BE2C (cell line): ENCODE measurements at regions not wholly inside any gene's neighbourhood (a gene's known extent, or its start where the extent isn't known, plus 50 kb on each side); places are given as distances from the start of the nearest gene placed in this dataset.

Experiments
- DNase-seq: peaks from one replicate; pipeline ENCODE4 v3.0.0-alpha.2; 2020
- H3K27me3 ChIP-seq: fragments of 250-450 bp; sonication (Bioruptor Pico); 2 replicates; pipeline ENCODE4 v1.5.1; 2020; ENCODE audit warnings: mild to moderate bottlenecking
- H3K36me3 ChIP-seq: fragments of 250-450 bp; sonication (Bioruptor Pico); 2 replicates; pipeline ENCODE4 v1.5.1; 2020; ENCODE audit warnings: mild to moderate bottlenecking
- H3K4me1 ChIP-seq: fragments of 250-450 bp; sonication (Bioruptor Pico); 2 replicates; pipeline ENCODE4 v1.5.1; 2020
- H3K4me3 ChIP-seq: 2 replicates; pipeline ENCODE4 v1.5.1; 2011; ENCODE audit warnings: low read depth, low read length
- H3K9me3 ChIP-seq: fragments of 250-450 bp; sonication (Bioruptor Pico); 2 replicates; pipeline ENCODE4 v1.5.1; 2020
- CTCF ChIP-seq: IDR thresholded peaks from 2 replicates; pipeline ENCODE4 v1.5.1; 2012; ENCODE audit warnings: mild to moderate bottlenecking, low read depth, low read length

GRCh38 chr11:128222245-128222884 lies 365.0 kb downstream of the ETS1 start:
- Histone ChIP-seq H3K27me3 (no peaks in the 10 kb centered on the region), H3K4me3 (no peak overlapping the region), H3K9me3 (no peaks in the 10 kb centered on the region), H3K36me3 (no peaks in the 10 kb centered on the region), H3K4me1 (no peaks in the 10 kb centered on the region)
- TF ChIP-seq CTCF = no peak
- DNase-seq = no peak

DNA sequence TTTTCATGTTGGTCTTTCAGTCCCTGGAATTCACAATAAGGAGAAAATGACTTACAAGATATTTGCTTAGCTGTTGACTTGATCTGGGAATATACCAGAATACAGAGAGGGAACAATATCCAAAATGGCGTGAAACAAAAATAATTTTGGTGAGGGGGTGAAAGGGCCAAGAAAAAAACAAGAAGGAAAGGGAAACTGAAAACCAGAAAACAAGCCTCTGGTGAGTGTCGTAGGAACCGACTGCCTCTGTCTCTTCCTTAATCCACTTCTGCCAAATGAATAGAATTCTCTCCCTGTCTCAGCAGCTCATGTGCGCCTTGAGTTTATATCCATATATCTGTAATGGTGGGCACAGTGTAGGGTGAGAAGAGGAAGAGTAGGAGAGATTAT lies 367.6 kb downstream of the ETS1 start:
- no peak for TF ChIP-seq CTCF
- Histone ChIP-seq H3K36me3 (no peaks in the 10 kb centered on the region), H3K4me1 (no peaks in the 10 kb centered on the region), H3K9me3 (no peaks in the 10 kb centered on the region), H3K27me3 (no peaks in the 10 kb centered on the region), H3K4me3 (no peak overlapping the region)
- no peak for DNase-seq

DNA sequence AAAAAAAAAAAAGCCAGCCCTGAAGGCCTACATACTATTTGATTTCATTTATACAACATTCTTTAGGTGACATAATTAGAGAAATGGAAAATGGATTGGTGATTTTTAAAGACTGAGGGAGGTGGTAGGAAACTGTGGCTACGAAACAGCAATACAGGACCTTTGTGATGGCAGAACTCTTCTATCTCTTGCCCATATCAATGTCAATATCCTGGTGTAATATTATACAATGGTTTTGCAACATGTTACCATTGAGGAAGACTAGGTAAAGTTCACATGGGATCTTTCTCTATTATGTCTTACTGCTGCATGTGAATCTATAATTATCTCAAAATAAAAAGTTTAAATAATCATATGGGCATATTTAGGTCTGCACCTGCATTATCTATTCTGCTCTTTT lies 371.2 kb downstream of the ETS1 start:
- Histone ChIP-seq H3K36me3 (no peaks in the 10 kb centered on the region), H3K4me3 (no peak overlapping the region), H3K4me1 (no peaks in the 10 kb centered on the region), H3K9me3 (no peaks in the 10 kb centered on the region), H3K27me3 (no peaks in the 10 kb centered on the region)
- TF ChIP-seq CTCF = no peak
- no peak for DNase-seq

- H3K4me1 ChIP-seq = no peaks in the 10 kb centered on the region
- DNase-seq = no peak
- no peaks in the 10 kb centered on the region for H3K27me3 ChIP-seq
- no peak overlapping the region for H3K4me3 ChIP-seq
- H3K36me3 ChIP-seq = no peaks in the 10 kb centered on the region
- TF ChIP-seq CTCF = no peak
- H3K9me3 ChIP-seq = no peaks in the 10 kb centered on the region
Observed at GRCh38 chr11:128215238-128215882, 372.0 kb downstream of the ETS1 start.

DNA sequence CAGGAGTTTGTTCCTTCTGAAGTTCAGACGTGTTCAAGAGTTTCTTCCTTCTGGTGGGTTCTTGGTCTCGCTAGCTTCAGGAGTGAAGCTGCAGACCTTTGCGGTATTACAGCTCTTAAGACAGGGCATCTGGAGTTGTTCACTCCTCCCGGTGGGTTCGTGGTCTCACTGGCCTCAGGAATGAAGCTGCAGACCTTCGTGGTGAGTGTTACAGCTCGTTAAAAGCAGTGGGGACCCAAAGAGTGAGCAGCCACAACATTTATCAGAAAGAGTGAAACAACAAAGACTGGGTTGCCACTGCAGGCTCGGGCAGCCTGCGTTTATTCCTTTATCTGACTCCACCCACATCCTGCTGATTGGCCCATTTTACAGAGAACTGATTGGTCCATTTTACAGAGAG lies 373.1 kb downstream of the ETS1 start:
- no peaks in the 10 kb centered on the region for H3K4me1 ChIP-seq
- TF ChIP-seq CTCF = no peak
- no peaks in the 10 kb centered on the region for H3K36me3 ChIP-seq
- H3K27me3 ChIP-seq = no peaks in the 10 kb centered on the region
- no peaks in the 10 kb centered on the region for H3K9me3 ChIP-seq
- DNase-seq = no peak
- H3K4me3 ChIP-seq = no peak overlapping the region

DNA sequence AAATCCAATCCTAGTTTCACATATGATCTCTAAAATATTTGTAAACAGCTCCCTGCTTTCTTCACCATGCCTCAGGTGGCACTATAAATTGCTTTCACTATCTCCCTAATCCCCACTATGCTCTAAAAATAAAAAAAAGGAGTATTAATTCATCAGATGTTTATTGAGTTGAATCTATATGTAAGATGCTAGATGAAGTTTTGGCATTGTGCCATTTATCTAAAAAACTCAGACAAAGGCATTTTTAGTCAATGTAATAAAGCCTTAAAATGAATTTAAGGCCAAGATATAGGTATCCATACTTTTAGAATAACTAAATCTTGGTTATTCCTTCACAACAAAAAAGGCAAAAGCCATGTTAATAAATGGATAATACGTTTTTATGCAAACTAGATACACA lies 373.9 kb downstream of the ETS1 start:
- Histone ChIP-seq H3K36me3 (no peaks in the 10 kb centered on the region), H3K9me3 (no peaks in the 10 kb centered on the region), H3K4me3 (no peak overlapping the region), H3K4me1 (no peaks in the 10 kb centered on the region), H3K27me3 (no peaks in the 10 kb centered on the region)
- no peak for DNase-seq
- TF ChIP-seq CTCF = no peak
